ENCODE measurements at regions not wholly inside any gene's neighbourhood (a gene's known extent, or its start where the extent isn't known, plus 50 kb on each side); places are given as distances from the start of the nearest gene placed in this dataset.
"Not testable (repeated sequence)": the region's sequence is repeated elsewhere in the genome, so short reads cannot be mapped to it uniquely, and the experiment has no call there.

- Mint-ChIP-seq H3K36me3 (ENCODE audit: low read depth) (no peaks in the 10 kb centered on the region), H3K4me1 (ENCODE audit: low read depth) (peaks cover 3% of the 10 kb centered on the region), H3K9me3 (no peaks in the 10 kb centered on the region), H3K27ac (no peak overlapping the region), H3K27me3 (ENCODE audit: low read depth) (no peaks in the 10 kb centered on the region), H3K4me3 (no peak overlapping the region)
- no peak for DNase-seq (ENCODE audit: low spot score)
These were observed 351.9 kb downstream of the ADGRL2 start for GRCh38 chr1:82152356-82153271.

GRCh38 chr1:82145656-82146055 lies 344.9 kb downstream of the ADGRL2 start:
- Mint-ChIP-seq H3K9me3 (no peaks in the 10 kb centered on the region), H3K4me1 (ENCODE audit: low read depth) (no peaks in the 10 kb centered on the region), H3K4me3 (no peak overlapping the region), H3K27me3 (ENCODE audit: low read depth) (no peaks in the 10 kb centered on the region), H3K36me3 (ENCODE audit: low read depth) (no peaks in the 10 kb centered on the region), H3K27ac (no peak overlapping the region)
- no peak for DNase-seq (ENCODE audit: low spot score)

- Mint-ChIP-seq H3K4me3 (no peak overlapping the region), H3K9me3 (no peaks in the 10 kb centered on the region), H3K36me3 (ENCODE audit: low read depth) (no peaks in the 10 kb centered on the region), H3K27ac (no peak overlapping the region), H3K27me3 (ENCODE audit: low read depth) (no peaks in the 10 kb centered on the region), H3K4me1 (ENCODE audit: low read depth) (no peaks in the 10 kb centered on the region)
- no peak for DNase-seq (ENCODE audit: low spot score)
These were observed 342.5 kb downstream of the ADGRL2 start for GRCh38 chr1:82143108-82143833.

GRCh38 chr1:82141390-82141789 lies 340.7 kb downstream of the ADGRL2 start:
- Mint-ChIP-seq H3K36me3 (ENCODE audit: low read depth) (no peaks in the 10 kb centered on the region), H3K4me1 (ENCODE audit: low read depth) (no peaks in the 10 kb centered on the region), H3K27me3 (ENCODE audit: low read depth) (no peaks in the 10 kb centered on the region), H3K4me3 (no peak overlapping the region), H3K9me3 (no peaks in the 10 kb centered on the region), H3K27ac (no peak overlapping the region)
- no peak for DNase-seq (ENCODE audit: low spot score)

GRCh38 chr1:82139751-82140468 lies 339.2 kb downstream of the ADGRL2 start:
- Mint-ChIP-seq H3K27me3 (ENCODE audit: low read depth) (no peaks in the 10 kb centered on the region), H3K36me3 (ENCODE audit: low read depth) (no peaks in the 10 kb centered on the region), H3K27ac (no peak overlapping the region), H3K4me1 (ENCODE audit: low read depth) (no peaks in the 10 kb centered on the region), H3K9me3 (no peaks in the 10 kb centered on the region), H3K4me3 (no peak overlapping the region)
- no peak for DNase-seq (ENCODE audit: low spot score)

- H3K4me1 Mint-ChIP-seq (ENCODE audit: low read depth); H3K36me3 Mint-ChIP-seq (ENCODE audit: low read depth); H3K27ac Mint-ChIP-seq; DNase-seq (ENCODE audit: low spot score); H3K4me3 Mint-ChIP-seq; H3K9me3 Mint-ChIP-seq; H3K27me3 Mint-ChIP-seq (ENCODE audit: low read depth): not testable (repeated sequence)
These were observed 335.6 kb downstream of the ADGRL2 start for GRCh38 chr1:82136351-82136750.

- no peak for DNase-seq (ENCODE audit: low spot score)
- Mint-ChIP-seq H3K36me3 (ENCODE audit: low read depth) (no peaks in the 10 kb centered on the region), H3K27ac (no peak overlapping the region), H3K9me3 (no peaks in the 10 kb centered on the region), H3K4me1 (ENCODE audit: low read depth) (no peaks in the 10 kb centered on the region), H3K27me3 (ENCODE audit: low read depth) (no peaks in the 10 kb centered on the region), H3K4me3 (no peak overlapping the region)
These were observed 325.1 kb downstream of the ADGRL2 start for GRCh38 chr1:82125866-82126265.

- no peak overlapping the region for H3K27ac Mint-ChIP-seq
- no peaks in the 10 kb centered on the region for H3K9me3 Mint-ChIP-seq
- no peak overlapping the region for H3K4me3 Mint-ChIP-seq
- no peaks in the 10 kb centered on the region for H3K4me1 Mint-ChIP-seq (ENCODE audit: low read depth)
- H3K27me3 Mint-ChIP-seq (ENCODE audit: low read depth) = no peaks in the 10 kb centered on the region
- no peak for DNase-seq (ENCODE audit: low spot score)
- H3K36me3 Mint-ChIP-seq (ENCODE audit: low read depth) = no peaks in the 10 kb centered on the region
These were observed 324.4 kb downstream of the ADGRL2 start for GRCh38 chr1:82125119-82125518.

GRCh38 chr1:82121421-82121820 lies 320.7 kb downstream of the ADGRL2 start:
- H3K27ac Mint-ChIP-seq = no peak overlapping the region
- no peaks in the 10 kb centered on the region for H3K4me1 Mint-ChIP-seq (ENCODE audit: low read depth)
- no peak for DNase-seq (ENCODE audit: low spot score)
- H3K4me3 Mint-ChIP-seq = no peak overlapping the region
- H3K9me3 Mint-ChIP-seq = no peaks in the 10 kb centered on the region
- H3K36me3 Mint-ChIP-seq (ENCODE audit: low read depth) = no peaks in the 10 kb centered on the region
- no peaks in the 10 kb centered on the region for H3K27me3 Mint-ChIP-seq (ENCODE audit: low read depth)

- no peaks in the 10 kb centered on the region for H3K4me1 Mint-ChIP-seq (ENCODE audit: low read depth)
These were observed 315.4 kb downstream of the ADGRL2 start for GRCh38 chr1:82116105-82116504.

GRCh38 chr1:82114887-82115286 lies 314.2 kb downstream of the ADGRL2 start:
- Mint-ChIP-seq H3K27ac (no peak overlapping the region), H3K4me1 (ENCODE audit: low read depth) (no peaks in the 10 kb centered on the region), H3K27me3 (ENCODE audit: low read depth) (no peaks in the 10 kb centered on the region), H3K9me3 (no peaks in the 10 kb centered on the region), H3K36me3 (ENCODE audit: low read depth) (no peaks in the 10 kb centered on the region), H3K4me3 (no peak overlapping the region)
- no peak for DNase-seq (ENCODE audit: low spot score)

More at GRCh38 chr1:82116105-82116504, 315.4 kb downstream of the ADGRL2 start:
- no peak overlapping the region for H3K27ac Mint-ChIP-seq
- H3K36me3 Mint-ChIP-seq (ENCODE audit: low read depth) = no peaks in the 10 kb centered on the region
- no peak for DNase-seq (ENCODE audit: low spot score)
- no peaks in the 10 kb centered on the region for H3K9me3 Mint-ChIP-seq
- no peak overlapping the region for H3K4me3 Mint-ChIP-seq
- no peaks in the 10 kb centered on the region for H3K27me3 Mint-ChIP-seq (ENCODE audit: low read depth)

- no peak for DNase-seq (ENCODE audit: low spot score)
- Mint-ChIP-seq H3K27ac (no peak overlapping the region), H3K4me1 (ENCODE audit: low read depth) (no peaks in the 10 kb centered on the region), H3K36me3 (ENCODE audit: low read depth) (no peaks in the 10 kb centered on the region), H3K4me3 (no peak overlapping the region), H3K27me3 (ENCODE audit: low read depth) (no peaks in the 10 kb centered on the region), H3K9me3 (no peaks in the 10 kb centered on the region)
These were observed 309.9 kb downstream of the ADGRL2 start for GRCh38 chr1:82110366-82111254.

GRCh38 chr1:82108843-82109242 lies 308.1 kb downstream of the ADGRL2 start:
- H3K36me3 Mint-ChIP-seq (ENCODE audit: low read depth) = no peaks in the 10 kb centered on the region
- H3K27ac Mint-ChIP-seq = no peak overlapping the region
- no peak overlapping the region for H3K4me3 Mint-ChIP-seq
- H3K27me3 Mint-ChIP-seq (ENCODE audit: low read depth) = no peaks in the 10 kb centered on the region
- peaks cover 7% of the 10 kb centered on the region for H3K9me3 Mint-ChIP-seq
- H3K4me1 Mint-ChIP-seq (ENCODE audit: low read depth) = no peaks in the 10 kb centered on the region
- no peak for DNase-seq (ENCODE audit: low spot score)

All from T-helper 2 cell treated with Interferon-gamma antibody and Interleukin-4, amounts not matched to agents 5 μg/mL and 100 μg/mL, for 36 hours (primary cell).